WTC11 (cell line): ENCODE measurements at regions not wholly inside any gene's neighbourhood (a gene's known extent, or its start where the extent isn't known, plus 50 kb on each side); places are given as distances from the start of the nearest gene placed in this dataset.

Experiments
- CREM ChIP-seq: sonication (generic); formaldehyde crosslinking; IDR thresholded peaks from 2 replicates; pipeline ENCODE4 v1.8.1; 2022; ENCODE audit warnings: mild to moderate bottlenecking, missing genetic modification reagents, moderate library complexity
- NR2C2 ChIP-seq: sonication (generic); formaldehyde crosslinking; IDR thresholded peaks from 2 replicates; pipeline ENCODE4 v1.8.0; 2022; ENCODE audit warnings: mild to moderate bottlenecking, missing genetic modification reagents
- TF ChIP-seq, protein P1 (sequence below): fragments of 200-600 bp; IDR thresholded peaks from 2 replicates; pipeline ENCODE4 v1.8.0; 2022; ENCODE audit warnings: antibody characterized with exemption
- TF ChIP-seq, protein P2 (sequence below): sonication (generic); formaldehyde crosslinking; IDR thresholded peaks from 2 replicates; pipeline ENCODE4 v1.8.0; 2023; ENCODE audit warnings: missing genetic modification reagents
- TF ChIP-seq, protein P3 (sequence below): sonication (generic); formaldehyde crosslinking; IDR thresholded peaks from 2 replicates; pipeline ENCODE4 v1.8.0; 2022; ENCODE audit warnings: mild to moderate bottlenecking, missing genetic modification reagents

DNA sequence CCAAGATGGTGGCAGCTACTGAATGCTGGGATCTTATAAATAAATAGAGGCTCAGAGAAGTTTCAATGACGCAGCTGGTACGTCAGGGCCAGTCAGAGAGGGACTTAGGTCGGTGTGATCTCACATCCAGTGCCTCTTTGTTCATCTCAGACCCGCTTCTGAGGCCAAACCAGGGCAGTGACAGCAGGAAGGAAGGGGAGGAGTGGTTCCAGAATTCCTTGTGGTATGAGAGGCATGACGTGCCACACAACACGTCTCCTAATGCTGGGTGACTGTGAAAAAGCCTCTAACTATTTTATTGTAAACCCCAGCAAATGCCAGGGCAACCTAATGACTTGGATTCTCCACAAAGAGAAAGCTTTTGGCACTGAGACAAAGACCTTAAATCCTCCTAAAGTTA is 423.3 kb downstream of the LPIN1 start:
- TF ChIP-seq, protein P1, sequence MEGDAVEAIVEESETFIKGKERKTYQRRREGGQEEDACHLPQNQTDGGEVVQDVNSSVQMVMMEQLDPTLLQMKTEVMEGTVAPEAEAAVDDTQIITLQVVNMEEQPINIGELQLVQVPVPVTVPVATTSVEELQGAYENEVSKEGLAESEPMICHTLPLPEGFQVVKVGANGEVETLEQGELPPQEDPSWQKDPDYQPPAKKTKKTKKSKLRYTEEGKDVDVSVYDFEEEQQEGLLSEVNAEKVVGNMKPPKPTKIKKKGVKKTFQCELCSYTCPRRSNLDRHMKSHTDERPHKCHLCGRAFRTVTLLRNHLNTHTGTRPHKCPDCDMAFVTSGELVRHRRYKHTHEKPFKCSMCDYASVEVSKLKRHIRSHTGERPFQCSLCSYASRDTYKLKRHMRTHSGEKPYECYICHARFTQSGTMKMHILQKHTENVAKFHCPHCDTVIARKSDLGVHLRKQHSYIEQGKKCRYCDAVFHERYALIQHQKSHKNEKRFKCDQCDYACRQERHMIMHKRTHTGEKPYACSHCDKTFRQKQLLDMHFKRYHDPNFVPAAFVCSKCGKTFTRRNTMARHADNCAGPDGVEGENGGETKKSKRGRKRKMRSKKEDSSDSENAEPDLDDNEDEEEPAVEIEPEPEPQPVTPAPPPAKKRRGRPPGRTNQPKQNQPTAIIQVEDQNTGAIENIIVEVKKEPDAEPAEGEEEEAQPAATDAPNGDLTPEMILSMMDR, result no peak
- TF ChIP-seq CREM (CRISPR knock-in tag) (no peak), NR2C2 (no peak)
- TF ChIP-seq, protein P2, sequence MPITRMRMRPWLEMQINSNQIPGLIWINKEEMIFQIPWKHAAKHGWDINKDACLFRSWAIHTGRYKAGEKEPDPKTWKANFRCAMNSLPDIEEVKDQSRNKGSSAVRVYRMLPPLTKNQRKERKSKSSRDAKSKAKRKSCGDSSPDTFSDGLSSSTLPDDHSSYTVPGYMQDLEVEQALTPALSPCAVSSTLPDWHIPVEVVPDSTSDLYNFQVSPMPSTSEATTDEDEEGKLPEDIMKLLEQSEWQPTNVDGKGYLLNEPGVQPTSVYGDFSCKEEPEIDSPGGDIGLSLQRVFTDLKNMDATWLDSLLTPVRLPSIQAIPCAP (CRISPR knock-in tag), result no peak
- TF ChIP-seq, protein P3, sequence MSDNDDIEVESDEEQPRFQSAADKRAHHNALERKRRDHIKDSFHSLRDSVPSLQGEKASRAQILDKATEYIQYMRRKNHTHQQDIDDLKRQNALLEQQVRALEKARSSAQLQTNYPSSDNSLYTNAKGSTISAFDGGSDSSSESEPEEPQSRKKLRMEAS (CRISPR knock-in tag), result no peak
